Activated CD4-positive, alpha-beta T cell treated with anti-CD3 and anti-CD28 coated beads, Interleukin-2, Interleukin-4, amounts not matched to agents 100 ng/mL and 50 ng/mL, durations not matched to agents 16 hours and 8 hours (primary cell): ENCODE measurements at regions not wholly inside any gene's neighbourhood (a gene's known extent, or its start where the extent isn't known, plus 50 kb on each side); places are given as distances from the start of the nearest gene placed in this dataset.
"Not testable (repeated sequence)": the region's sequence is repeated elsewhere in the genome, so short reads cannot be mapped to it uniquely, and the experiment has no call there.

ENCODE experiments used
- DNase-seq: peaks from one replicate; pipeline ENCODE4 v3.0.0-alpha.2; 2020; ENCODE audit warnings: low spot score

GRCh38 chr6:114638341-114638740, 295.5 kb upstream of the HS3ST5 start:
- no peak for DNase-seq

GRCh38 chr6:114634016-114634415, 291.2 kb upstream of the HS3ST5 start:
- DNase-seq, result no peak

GRCh38 chr6:114626226-114626625, 283.4 kb upstream of the HS3ST5 start:
- DNase-seq, result not testable (repeated sequence)

- DNase-seq, result no peak
Observed at GRCh38 chr6:114619621-114620200, 276.9 kb upstream of the HS3ST5 start.

- DNase-seq, result no peak
Observed at GRCh38 chr6:114611696-114612095, 268.9 kb upstream of the HS3ST5 start.

- DNase-seq, result no peak
Observed at GRCh38 chr6:114608091-114608490, 265.3 kb upstream of the HS3ST5 start.

- DNase-seq, result no peak
Observed at GRCh38 chr6:114605656-114606055, 262.8 kb upstream of the HS3ST5 start.

- DNase-seq, result no peak
Observed at GRCh38 chr6:114600381-114600780, 257.6 kb upstream of the HS3ST5 start.

GRCh38 chr6:114595591-114595990, 252.8 kb upstream of the HS3ST5 start:
- no peak for DNase-seq

GRCh38 chr6:114595186-114595585, 252.4 kb upstream of the HS3ST5 start:
- no peak for DNase-seq

- no peak for DNase-seq
Observed at GRCh38 chr6:114592506-114592905, 249.7 kb upstream of the HS3ST5 start.

- no peak for DNase-seq
Observed at GRCh38 chr6:114588726-114589125, 245.9 kb upstream of the HS3ST5 start.

GRCh38 chr6:114586298-114586697, 243.5 kb upstream of the HS3ST5 start:
- no peak for DNase-seq

GRCh38 chr6:114581293-114581692, 238.5 kb upstream of the HS3ST5 start:
- DNase-seq, result no peak

GRCh38 chr6:114580882-114581281, 238.1 kb upstream of the HS3ST5 start:
- no peak for DNase-seq

- DNase-seq, result no peak
Observed at GRCh38 chr6:114579486-114579885, 236.7 kb upstream of the HS3ST5 start.

GRCh38 chr6:114577109-114577508, 234.3 kb upstream of the HS3ST5 start:
- DNase-seq, result no peak

- DNase-seq, result no peak
Observed at GRCh38 chr6:114576330-114576729, 233.5 kb upstream of the HS3ST5 start.

- no peak for DNase-seq
Observed at GRCh38 chr6:114569669-114570068, 226.8 kb upstream of the HS3ST5 start.

- no peak for DNase-seq
Observed at GRCh38 chr6:114564302-114564933, 221.6 kb upstream of the HS3ST5 start.

- no peak for DNase-seq
Observed at GRCh38 chr6:114559419-114559818, 216.6 kb upstream of the HS3ST5 start.

GRCh38 chr6:114558153-114558552, 215.3 kb upstream of the HS3ST5 start:
- DNase-seq, result no peak

GRCh38 chr6:114556846-114557488, 214.1 kb upstream of the HS3ST5 start:
- no peak for DNase-seq

GRCh38 chr6:114550316-114550715, 207.5 kb upstream of the HS3ST5 start:
- DNase-seq, result no peak
